ENCODE measurements at regions not wholly inside any gene's neighbourhood (a gene's known extent, or its start where the extent isn't known, plus 50 kb on each side); places are given as distances from the start of the nearest gene placed in this dataset.

DNA sequence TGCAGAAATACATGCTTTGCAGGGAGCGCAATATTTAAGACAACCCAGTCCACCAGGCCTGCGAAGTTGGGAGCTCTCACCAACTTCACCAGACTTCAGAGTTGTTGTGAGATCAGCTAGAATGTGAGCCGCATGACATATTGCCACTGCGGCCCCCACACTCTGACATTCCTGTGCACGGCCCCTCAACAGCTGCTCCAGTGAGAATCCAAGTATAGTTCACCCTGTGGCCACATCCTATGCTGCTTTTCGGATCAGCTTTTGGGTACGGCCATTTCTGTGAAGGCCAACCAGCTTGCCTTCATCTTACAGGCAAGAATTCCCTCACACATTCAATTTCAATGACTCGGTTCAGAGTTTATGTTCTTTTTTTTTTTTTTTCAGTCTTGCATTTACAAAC, 177.8 kb downstream of the SOX11 start:
- TF ChIP-seq CTCF (IDR thresholded peaks at IDR 0.05) (no peak), POLR2A (IDR thresholded peaks at IDR 0.05) (no peak), POLR2AphosphoS5 (IDR thresholded peaks at IDR 0.05) (no peak), EP300 (IDR thresholded peaks at IDR 0.05) (no peak)
